ENCODE measurements at regions not wholly inside any gene's neighbourhood (a gene's known extent, or its start where the extent isn't known, plus 50 kb on each side); places are given as distances from the start of the nearest gene placed in this dataset.
"Not testable (repeated sequence)": the region's sequence is repeated elsewhere in the genome, so short reads cannot be mapped to it uniquely, and the experiment has no call there.

DNA sequence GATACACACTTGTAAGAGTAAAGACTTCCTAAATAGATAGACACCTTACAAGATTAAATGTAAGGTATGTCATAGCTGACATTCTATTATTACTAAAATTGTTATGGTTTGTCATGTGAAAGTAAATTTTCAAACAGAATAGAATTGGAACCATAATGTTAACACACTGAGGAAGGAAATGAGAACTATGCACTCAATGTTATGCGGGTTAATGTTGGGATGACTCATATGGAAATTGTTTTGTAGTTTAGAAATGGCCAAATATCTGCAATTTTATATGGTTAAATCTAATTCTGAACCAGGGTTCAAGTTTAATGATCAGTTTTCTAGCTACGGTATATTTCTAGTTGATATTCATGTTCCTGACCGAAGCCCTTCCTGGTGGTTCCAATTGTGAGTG lies 214.2 kb upstream of the ADO start:
- no peak for DNase-seq

GRCh38 chr10:62594093-62594520 lies 210.4 kb upstream of the ADO start:
- DNase-seq: peak; percentile 39

- DNase-seq: no peak
Observed at GRCh38 chr10:62597226-62597625, 207.3 kb upstream of the ADO start.

- DNase-seq: no peak
Observed at GRCh38 chr10:62599161-62599560, 205.4 kb upstream of the ADO start.

DNA sequence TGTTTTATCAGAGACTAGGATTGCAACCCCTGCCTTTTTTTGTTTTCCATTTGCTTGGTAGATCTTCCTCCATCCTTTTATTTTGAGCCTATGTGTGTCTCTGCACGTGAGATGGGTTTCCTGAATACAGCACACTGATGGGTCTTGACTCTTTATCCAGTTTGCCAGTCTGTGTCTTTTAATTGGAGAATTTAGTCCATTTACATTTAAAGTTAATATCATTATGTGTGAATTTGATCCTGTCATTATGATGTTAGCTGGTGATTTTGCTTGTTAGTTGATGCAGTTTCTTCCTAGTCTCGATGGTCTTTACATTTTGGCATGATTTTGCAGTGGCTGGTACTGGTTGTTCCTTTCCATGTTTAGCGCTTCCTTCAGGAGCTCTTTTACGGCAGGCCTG lies 198.0 kb upstream of the ADO start:
- not testable (repeated sequence) for DNase-seq

DNA sequence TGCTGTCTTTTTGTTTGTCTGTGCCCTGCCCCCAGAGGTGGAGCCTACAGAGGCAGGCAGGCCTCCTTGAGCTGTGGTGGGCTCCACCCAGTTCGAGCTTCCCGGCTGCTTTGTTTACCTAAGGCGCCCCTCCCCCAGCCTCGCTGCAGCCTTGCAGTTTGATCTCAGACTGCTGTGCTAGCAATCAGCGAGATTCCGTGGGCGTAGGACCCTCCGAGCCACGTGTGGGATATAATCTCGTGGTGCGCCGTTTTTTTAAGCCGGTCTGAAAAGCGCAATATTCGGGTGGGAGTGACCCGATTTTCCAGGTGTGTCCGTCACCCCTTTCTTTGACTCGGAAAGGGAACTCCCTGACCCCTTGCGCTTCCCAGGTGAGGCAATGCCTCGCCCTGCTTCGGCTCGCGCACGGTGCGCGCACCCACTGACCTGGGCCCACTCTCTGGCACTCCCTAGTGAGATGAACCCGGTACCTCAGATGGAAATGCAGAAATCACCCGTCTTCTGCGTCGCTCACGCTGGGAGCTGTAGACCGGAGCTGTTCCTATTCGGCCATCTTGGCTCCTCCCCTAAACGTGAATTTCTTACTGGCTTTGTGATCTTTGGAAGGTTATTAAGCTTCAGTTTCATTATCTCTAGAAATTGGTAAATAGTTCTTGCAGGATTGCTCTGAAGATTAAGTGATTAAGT lies 196.2 kb upstream of the ADO start:
- not testable (repeated sequence) for DNase-seq

GRCh38 chr10:62610649-62611229 lies 193.8 kb upstream of the ADO start:
- no peak for DNase-seq

GRCh38 chr10:62613424-62613823 lies 191.1 kb upstream of the ADO start:
- DNase-seq: no peak

GRCh38 chr10:62613859-62614258 lies 190.7 kb upstream of the ADO start:
- DNase-seq: no peak

- no peak for DNase-seq
Observed at GRCh38 chr10:62614389-62615157, 189.9 kb upstream of the ADO start.

GRCh38 chr10:62616885-62617590 lies 187.5 kb upstream of the ADO start:
- DNase-seq: no peak

DNA sequence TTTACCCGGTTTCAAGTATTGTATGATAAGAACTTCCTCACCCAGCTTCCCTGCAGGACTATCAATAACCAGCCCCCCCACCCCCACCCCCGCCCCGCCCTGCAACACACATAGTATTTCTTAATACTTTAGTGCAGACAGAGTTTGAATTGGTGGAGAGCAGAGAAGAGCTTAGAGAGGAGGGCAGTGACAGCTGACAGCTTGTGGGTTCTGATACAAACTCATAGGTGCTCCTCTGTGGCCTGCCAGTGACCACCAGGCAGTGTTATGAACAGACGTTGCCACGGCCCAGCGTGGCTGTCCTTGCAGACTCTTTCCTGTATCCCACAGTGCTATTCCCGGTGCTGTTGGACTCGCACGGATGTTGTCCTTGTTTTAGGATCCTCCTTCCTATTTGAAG lies 186.9 kb upstream of the ADO start:
- no peak for DNase-seq

GRCh38 chr10:62618054-62618453 lies 186.5 kb upstream of the ADO start:
- no peak for DNase-seq

- no peak for DNase-seq
Observed at GRCh38 chr10:62618576-62619412, 185.7 kb upstream of the ADO start.

DNA sequence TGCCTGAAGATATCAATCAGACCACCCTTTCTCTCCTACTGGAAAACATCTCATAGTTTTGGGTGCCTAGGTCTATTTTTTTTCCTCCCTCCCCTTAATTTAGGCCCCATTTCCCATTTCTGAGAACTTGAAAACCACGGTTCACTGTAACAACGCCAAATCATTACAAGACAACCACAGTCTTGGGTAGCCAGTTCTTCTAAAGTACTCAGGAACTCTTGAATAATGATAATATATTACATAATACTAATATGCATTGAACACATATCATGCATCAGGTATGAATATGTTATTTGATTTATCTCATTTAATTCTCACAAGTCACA lies 185.1 kb upstream of the ADO start:
- no peak for DNase-seq

GRCh38 chr10:62620491-62620890 lies 184.0 kb upstream of the ADO start:
- no peak for DNase-seq

DNA sequence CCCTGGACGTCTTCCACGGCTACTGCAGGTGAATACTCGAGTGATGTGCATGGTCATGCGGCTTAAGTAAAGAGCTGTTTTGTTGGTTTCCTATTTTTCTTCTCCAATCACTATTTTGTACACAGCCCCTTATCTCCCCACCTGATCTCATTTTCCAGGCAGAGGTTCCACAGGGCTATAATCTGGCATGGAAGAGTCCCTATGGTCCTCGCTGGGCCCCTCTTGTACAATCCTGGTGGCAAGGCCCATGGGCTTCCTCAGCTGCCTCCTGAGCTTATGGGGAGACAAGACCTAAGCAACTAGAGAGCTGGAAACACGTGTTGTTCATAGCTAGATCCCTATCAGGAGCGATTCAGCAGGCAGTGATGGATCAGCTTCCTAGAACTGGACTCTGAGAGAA lies 181.3 kb upstream of the ADO start:
- DNase-seq: no peak

DNA sequence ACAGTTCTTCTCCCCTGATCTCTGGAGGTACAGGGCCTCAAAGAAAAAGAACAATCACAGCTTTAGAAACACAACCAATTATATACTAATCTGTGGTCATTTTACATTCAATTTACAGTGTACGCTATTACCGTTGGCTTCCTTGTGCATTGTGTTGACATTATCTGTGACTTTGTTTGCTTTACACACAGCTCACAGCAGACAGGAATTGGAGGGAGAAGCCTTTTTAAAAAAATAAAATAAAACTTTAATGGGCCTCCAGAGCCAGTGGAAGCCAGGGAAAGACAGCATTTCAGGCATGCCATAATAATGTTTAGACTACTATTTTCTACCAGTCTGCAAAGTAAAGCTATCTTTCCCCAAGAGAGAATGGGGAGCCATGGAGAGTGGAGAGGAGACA lies 179.0 kb upstream of the ADO start:
- no peak for DNase-seq

- DNase-seq: no peak
Observed at GRCh38 chr10:62626079-62626478, 178.4 kb upstream of the ADO start.

GRCh38 chr10:62626817-62627216 lies 177.7 kb upstream of the ADO start:
- no peak for DNase-seq

GRCh38 chr10:62627983-62628382 lies 176.5 kb upstream of the ADO start:
- no peak for DNase-seq

GRCh38 chr10:62631241-62631640 lies 173.3 kb upstream of the ADO start:
- DNase-seq: no peak
